DMS79 treated with DMSO at 0.1 percent for 48 hours (cell line): ENCODE measurements at regions not wholly inside any gene's neighbourhood (a gene's known extent, or its start where the extent isn't known, plus 50 kb on each side); places are given as distances from the start of the nearest gene placed in this dataset.

ENCODE experiments used
- DNase-seq: peaks from one replicate; lab custom pipeline; 2025; lab: John Stamatoyannopoulos, UW

GRCh38 chr5:10876006-10876744, 115.1 kb upstream of the DAP start:
- no peak for DNase-seq

GRCh38 chr5:10875201-10875768, 114.3 kb upstream of the DAP start:
- DNase-seq: no peak

GRCh38 chr5:10874541-10874940, 113.5 kb upstream of the DAP start:
- DNase-seq: no peak

- DNase-seq: no peak
These were observed 109.8 kb upstream of the DAP start for GRCh38 chr5:10870791-10871190.

GRCh38 chr5:10868956-10869355, 107.9 kb upstream of the DAP start:
- DNase-seq: no peak

- DNase-seq: no peak
These were observed 106.6 kb upstream of the DAP start for GRCh38 chr5:10867389-10868303.

- no peak for DNase-seq
These were observed 105.9 kb upstream of the DAP start for GRCh38 chr5:10866913-10867312.

- no peak for DNase-seq
These were observed 102.8 kb upstream of the DAP start for GRCh38 chr5:10863763-10864383.

GRCh38 chr5:10862085-10862484, 101.1 kb upstream of the DAP start:
- no peak for DNase-seq

- no peak for DNase-seq
These were observed 100.4 kb upstream of the DAP start for GRCh38 chr5:10861423-10861790.

GRCh38 chr5:10860645-10861422, 99.8 kb upstream of the DAP start:
- no peak for DNase-seq

GRCh38 chr5:10860196-10860543, 99.1 kb upstream of the DAP start:
- DNase-seq: no peak

- DNase-seq: no peak
These were observed 98.6 kb upstream of the DAP start for GRCh38 chr5:10859393-10860195.

- DNase-seq: no peak
These were observed 97.9 kb upstream of the DAP start for GRCh38 chr5:10858945-10859344.

GRCh38 chr5:10858307-10858706, 97.3 kb upstream of the DAP start:
- no peak for DNase-seq

- DNase-seq: no peak
These were observed 96.3 kb upstream of the DAP start for GRCh38 chr5:10857338-10857733.

- no peak for DNase-seq
These were observed 95.8 kb upstream of the DAP start for GRCh38 chr5:10856683-10857337.

- no peak for DNase-seq
These were observed 95.0 kb upstream of the DAP start for GRCh38 chr5:10856071-10856470.

GRCh38 chr5:10854506-10855277, 93.7 kb upstream of the DAP start:
- DNase-seq: no peak

GRCh38 chr5:10853154-10853553, 92.1 kb upstream of the DAP start:
- no peak for DNase-seq
